RWPE2 (cell line): ENCODE measurements at regions not wholly inside any gene's neighbourhood (a gene's known extent, or its start where the extent isn't known, plus 50 kb on each side); places are given as distances from the start of the nearest gene placed in this dataset.

Experiments
- ATAC-seq: fragments of 200-7000 bp; cut with Tn5 transposase; 3 replicates; pipeline ENCODE4 v1.9.1; 2021; ENCODE audit warnings: low read depth
- DNase-seq: peaks from one replicate; pipeline ENCODE4 v3.0.0-alpha.2; 2020; ENCODE audit warnings: low spot score
- H3K27ac ChIP-seq: fragments of 450-650 bp; 2 replicates; pipeline ENCODE4 v1.5.1; 2017; ENCODE audit warnings: mild to moderate bottlenecking; ENCODE audit not compliant: poor library complexity, severe bottlenecking
- H3K27me3 ChIP-seq: fragments of 250-450 bp; sonication (Bioruptor Pico); 2 replicates; pipeline ENCODE4 v1.5.1; 2021; ENCODE audit warnings: mild to moderate bottlenecking, moderate library complexity; ENCODE audit not compliant: insufficient read depth, poor library complexity, severe bottlenecking
- H3K36me3 ChIP-seq: fragments of 250-450 bp; sonication (Bioruptor Pico); 2 replicates; pipeline ENCODE4 v1.5.1; 2020; ENCODE audit warnings: low read depth, mild to moderate bottlenecking, moderate library complexity
- H3K4me1 ChIP-seq: fragments of 250-450 bp; sonication (Bioruptor Pico); 2 replicates; pipeline ENCODE4 v1.5.1; 2021; ENCODE audit warnings: mild to moderate bottlenecking, moderate library complexity; ENCODE audit not compliant: insufficient read depth, poor library complexity, severe bottlenecking
- H3K4me3 ChIP-seq: fragments of 250-450 bp; sonication (Bioruptor Pico); 2 replicates; pipeline ENCODE4 v1.5.1; 2021; ENCODE audit warnings: mild to moderate bottlenecking, moderate library complexity; ENCODE audit not compliant: severe bottlenecking
- H3K9me3 ChIP-seq: fragments of 250-450 bp; sonication (Bioruptor Pico); 2 replicates; pipeline ENCODE4 v1.5.1; 2021; ENCODE audit warnings: mild to moderate bottlenecking, moderate library complexity; ENCODE audit not compliant: severe bottlenecking
- CTCF ChIP-seq: fragments of 450-650 bp; IDR thresholded peaks from one replicate; pipeline ENCODE4 v1.5.1; 2017; ENCODE audit warnings: mild to moderate bottlenecking, moderate library complexity; ENCODE audit not compliant: poor library complexity, severe bottlenecking

- Histone ChIP-seq H3K9me3 (no peaks in the 10 kb centered on the region), H3K27me3 (peaks cover 4% of the 10 kb centered on the region), H3K4me3 (no peak overlapping the region), H3K4me1 (no peaks in the 10 kb centered on the region), H3K27ac (no peak overlapping the region), H3K36me3 (no peaks in the 10 kb centered on the region)
- TF ChIP-seq CTCF = no peak
- ATAC-seq (no peak), DNase-seq (no peak)
These were observed 796.6 kb downstream of the DSC3 start for GRCh38 chr18:30245766-30246455.

- no peaks in the 10 kb centered on the region for H3K27me3 ChIP-seq
- TF ChIP-seq CTCF = no peak
- ATAC-seq (no peak), DNase-seq (no peak)
- no peaks in the 10 kb centered on the region for H3K9me3 ChIP-seq
- H3K36me3 ChIP-seq = no peaks in the 10 kb centered on the region
- H3K4me1 ChIP-seq = no peaks in the 10 kb centered on the region
- H3K4me3 ChIP-seq = no peak overlapping the region
- no peak overlapping the region for H3K27ac ChIP-seq
These were observed 807.8 kb downstream of the DSC3 start for GRCh38 chr18:30234755-30235154.

- ATAC-seq (no peak), DNase-seq (no peak)
- H3K27ac ChIP-seq = no peak overlapping the region
These were observed 831.4 kb downstream of the DSC3 start for GRCh38 chr18:30211112-30211511.

GRCh38 chr18:30208546-30208945 lies 834.0 kb downstream of the DSC3 start:
- ATAC-seq = no peak

More at GRCh38 chr18:30211112-30211511, 831.4 kb downstream of the DSC3 start:
- no peak for TF ChIP-seq CTCF
- H3K4me3 ChIP-seq = no peak overlapping the region
- no peaks in the 10 kb centered on the region for H3K4me1 ChIP-seq
- H3K27me3 ChIP-seq = no peaks in the 10 kb centered on the region
- no peaks in the 10 kb centered on the region for H3K9me3 ChIP-seq
- H3K36me3 ChIP-seq = no peaks in the 10 kb centered on the region

More at GRCh38 chr18:30208546-30208945, 834.0 kb downstream of the DSC3 start:
- TF ChIP-seq CTCF = no peak
- no peak for DNase-seq
- Histone ChIP-seq H3K4me3 (no peak overlapping the region), H3K27ac (no peak overlapping the region), H3K27me3 (no peaks in the 10 kb centered on the region), H3K4me1 (no peaks in the 10 kb centered on the region), H3K36me3 (no peaks in the 10 kb centered on the region), H3K9me3 (no peaks in the 10 kb centered on the region)
